Psoas muscle (tissue), 7 donors: ENCODE measurements at regions not wholly inside any gene's neighbourhood (a gene's known extent, or its start where the extent isn't known, plus 50 kb on each side); places are given as distances from the start of the nearest gene placed in this dataset.
"Not testable (repeated sequence)": the region's sequence is repeated elsewhere in the genome, so short reads cannot be mapped to it uniquely, and the experiment has no call there.

ENCODE experiments used
- ATAC-seq, 4 donors: fragments of 200-7000 bp; cut with Tn5 transposase; one replicate each; pipeline ENCODE4 v1.9.1; 2020; ENCODE audit warnings: moderate library complexity in 3 of 4, mild to moderate bottlenecking in 2 of 4
- DNase-seq, 2 donors: peaks; one replicate each; pipeline ENCODE4 v3.0.0-alpha.2; 2020
- H3K27ac ChIP-seq: fragments of 200-600 bp; one replicate; pipeline ENCODE4 v1.8.0; 2022
- H3K27me3 ChIP-seq, 3 donors: fragments of 200-600 bp in 1 of 3; one replicate each; pipeline versions ENCODE4 v1.6.1 to v1.8.0; 2013 to 2022; ENCODE audit warnings: low read length in 2 of 3, mild to moderate bottlenecking in 2 of 3, moderate library complexity in 1 of 3; ENCODE audit not compliant: insufficient read depth in 3 of 3
- H3K36me3 ChIP-seq, 2 donors: fragments of 200-600 bp in 1 of 2; one replicate each; pipeline versions ENCODE4 v1.6.1 to v1.8.0; 2013 to 2022; ENCODE audit warnings: low read depth in 1 of 2, mild to moderate bottlenecking in 1 of 2, moderate library complexity in 1 of 2; ENCODE audit not compliant: insufficient read depth in 1 of 2
- H3K4me1 ChIP-seq: fragments of 200-600 bp; one replicate; pipeline ENCODE4 v1.8.0; 2022
- H3K4me3 ChIP-seq: fragments of 200-600 bp; one replicate; pipeline ENCODE4 v1.8.0; 2022; ENCODE audit warnings: mild to moderate bottlenecking
- H3K9me3 ChIP-seq: fragments of 200-600 bp; one replicate; pipeline ENCODE4 v1.8.0; 2022
- WGBS, 3 donors: extraction: QIAGEN DNeasy Blood & Tissue Kit; methylation state at CpG; one replicate each; pipeline versions ENCODE4 v1.1.6 to v1.1.7; 2013; 5-methylcytosine and 5-hydroxymethylcytosine counted together
- intact Hi-C, 2 donors: fragments of 100-400 bp; cut with DNase I; formaldehyde crosslinking; loops; one replicate each; pipeline versions ENCODE4 v1.11.0 to v1.14.2; 2022
- TF ChIP-seq, protein P1 (sequence below): fragments of 200-600 bp; IDR thresholded peaks from one replicate; pipeline ENCODE4 v1.8.0; 2022; ENCODE audit warnings: antibody characterized with exemption
- donor health status: healthy with polysubstance abuse.
- donor health status: DM: no; HTN: no; CAD: no; lungs with moderate emphysema.
- donor health status: Bipolar disorder and iron deficiency.
- donor health status: healthy.
- donor health status: DM: yes; HTN: yes; CAD: no.
- donor health status: DM: no; HTN: no; CAD: no.
- donor health status: DM: yes; HTN: yes; CAD: no.

DNA sequence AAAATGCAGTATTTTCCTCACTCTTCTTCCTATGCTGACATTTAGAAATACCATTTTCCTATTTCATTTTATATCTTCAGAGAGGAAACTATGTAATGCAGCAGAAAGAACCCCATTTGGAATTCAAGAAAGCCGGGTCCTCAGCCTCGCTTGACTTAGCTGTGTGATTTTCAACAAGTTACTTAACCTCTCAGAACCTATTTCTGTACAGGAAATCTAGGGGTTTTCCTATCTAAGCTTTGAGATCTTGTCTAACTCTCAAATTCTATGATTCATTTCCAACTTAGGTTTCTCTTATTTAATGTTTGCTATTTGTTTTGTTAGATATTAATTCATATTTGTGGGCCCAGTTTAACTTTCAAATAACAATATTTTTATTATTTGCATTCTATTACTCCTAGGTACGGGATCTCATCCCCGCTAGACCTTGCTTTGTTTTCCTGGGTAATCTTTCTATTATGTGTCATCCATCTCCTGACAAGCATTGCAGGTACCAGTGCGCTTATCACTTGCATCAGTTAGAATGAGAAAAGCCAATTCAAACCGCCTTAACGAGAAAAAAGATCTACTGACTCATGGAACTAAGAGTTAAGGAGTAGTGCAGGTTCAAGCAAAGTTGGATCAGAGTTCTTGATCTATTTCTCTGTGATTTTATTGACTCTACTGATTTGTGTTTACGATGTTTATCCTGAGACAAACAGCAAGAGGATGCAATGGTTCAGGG, 70.6 kb upstream of the BHLHE40 start:
- intact Hi-C loops = no loop called here
- no peaks in the 10 kb centered on the region for H3K9me3 ChIP-seq
- no peak overlapping the region for H3K4me3 ChIP-seq
- DNase-seq (no peak), ATAC-seq (no peak)
- 86 to 96% (median 91%) methylated on average over 8 of the region's 8 CpGs for WGBS, 3 donors
- H3K27ac ChIP-seq = no peak overlapping the region
- TF ChIP-seq, protein P1, sequence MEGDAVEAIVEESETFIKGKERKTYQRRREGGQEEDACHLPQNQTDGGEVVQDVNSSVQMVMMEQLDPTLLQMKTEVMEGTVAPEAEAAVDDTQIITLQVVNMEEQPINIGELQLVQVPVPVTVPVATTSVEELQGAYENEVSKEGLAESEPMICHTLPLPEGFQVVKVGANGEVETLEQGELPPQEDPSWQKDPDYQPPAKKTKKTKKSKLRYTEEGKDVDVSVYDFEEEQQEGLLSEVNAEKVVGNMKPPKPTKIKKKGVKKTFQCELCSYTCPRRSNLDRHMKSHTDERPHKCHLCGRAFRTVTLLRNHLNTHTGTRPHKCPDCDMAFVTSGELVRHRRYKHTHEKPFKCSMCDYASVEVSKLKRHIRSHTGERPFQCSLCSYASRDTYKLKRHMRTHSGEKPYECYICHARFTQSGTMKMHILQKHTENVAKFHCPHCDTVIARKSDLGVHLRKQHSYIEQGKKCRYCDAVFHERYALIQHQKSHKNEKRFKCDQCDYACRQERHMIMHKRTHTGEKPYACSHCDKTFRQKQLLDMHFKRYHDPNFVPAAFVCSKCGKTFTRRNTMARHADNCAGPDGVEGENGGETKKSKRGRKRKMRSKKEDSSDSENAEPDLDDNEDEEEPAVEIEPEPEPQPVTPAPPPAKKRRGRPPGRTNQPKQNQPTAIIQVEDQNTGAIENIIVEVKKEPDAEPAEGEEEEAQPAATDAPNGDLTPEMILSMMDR = no peak
- H3K4me1 ChIP-seq = no peaks in the 10 kb centered on the region
- no peaks in the 10 kb centered on the region for H3K27me3 ChIP-seq
- H3K36me3 ChIP-seq = no peaks in the 10 kb centered on the region

DNA sequence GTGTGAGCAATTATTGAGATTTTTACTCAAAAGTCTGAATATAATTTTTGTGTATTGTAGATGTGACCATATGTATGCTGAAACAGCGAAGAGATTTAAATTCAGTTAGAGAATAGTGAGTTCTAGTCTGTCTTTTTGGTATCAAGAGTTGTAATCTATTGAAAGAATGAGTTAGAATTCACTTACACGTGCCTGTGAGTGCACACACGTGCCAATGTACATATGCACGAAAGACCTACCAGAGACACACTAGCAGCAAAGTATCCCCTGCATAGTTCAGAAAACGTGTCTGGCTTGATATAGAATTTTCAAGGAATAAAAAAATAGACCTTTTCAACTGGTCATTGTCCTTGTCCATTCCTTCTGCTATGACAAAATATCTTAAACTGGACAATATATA, 64.8 kb upstream of the BHLHE40 start:
- Histone ChIP-seq H3K9me3 (no peaks in the 10 kb centered on the region), H3K36me3 (no peaks in the 10 kb centered on the region), H3K4me1 (no peaks in the 10 kb centered on the region), H3K27me3 (no peaks in the 10 kb centered on the region), H3K4me3 (no peak overlapping the region), H3K27ac (no peak overlapping the region)
- ATAC-seq (no peak), DNase-seq (no peak)
- intact Hi-C loops = no loop called here
- WGBS, 3 donors = 90 to 93% (median 91%) methylated on average over 5 of the region's 5 CpGs
- TF ChIP-seq, protein P1 = no peak

DNA sequence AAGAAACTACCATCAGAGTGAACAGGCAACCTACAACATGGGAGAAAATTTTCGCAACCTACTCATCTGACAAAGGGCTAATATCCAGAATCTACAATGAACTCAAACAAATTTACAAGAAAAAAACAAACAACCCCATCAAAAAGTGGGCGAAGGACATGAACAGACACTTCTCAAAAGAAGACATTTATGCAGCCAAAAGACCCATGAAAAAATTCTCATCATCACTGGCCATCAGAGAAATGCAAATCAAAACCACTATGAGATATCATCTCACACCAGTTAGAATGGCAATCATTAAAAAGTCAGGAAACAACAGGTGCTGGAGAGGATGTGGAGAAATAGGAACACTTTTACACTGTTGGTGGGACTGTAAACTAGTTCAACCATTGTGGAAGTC, 57.6 kb upstream of the BHLHE40 start:
- H3K4me1 ChIP-seq, H3K36me3 ChIP-seq, H3K27ac ChIP-seq, intact Hi-C loops, DNase-seq, H3K9me3 ChIP-seq, H3K4me3 ChIP-seq, ATAC-seq, H3K27me3 ChIP-seq: not testable (repeated sequence)
- 100% methylated on average over 1 of the region's 2 CpGs for WGBS, 3 donors

DNA sequence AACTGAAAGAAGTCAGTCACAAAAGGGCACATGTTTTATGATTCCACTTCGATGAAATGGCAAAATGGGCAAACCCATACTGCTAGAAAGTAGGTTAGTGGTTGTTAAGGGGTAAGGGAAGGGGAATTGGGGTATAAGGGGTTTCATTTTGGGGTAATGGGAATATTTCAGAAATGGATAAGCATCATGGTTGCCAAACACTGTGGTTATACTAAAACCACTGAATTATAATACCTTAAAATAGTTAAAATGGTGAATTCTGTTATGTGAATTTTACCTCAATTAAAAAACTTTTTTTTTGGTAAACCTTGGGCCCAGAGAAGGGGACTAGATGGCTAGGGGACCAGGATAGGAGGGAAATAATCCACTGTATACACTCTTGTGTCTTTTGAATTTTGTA, 52.3 kb upstream of the BHLHE40 start:
- DNase-seq = no peak
- H3K27me3 ChIP-seq = no peaks in the 10 kb centered on the region
- H3K36me3 ChIP-seq = no peaks in the 10 kb centered on the region
- no peaks in the 10 kb centered on the region for H3K9me3 ChIP-seq
- no peak overlapping the region for H3K27ac ChIP-seq
- no peaks in the 10 kb centered on the region for H3K4me1 ChIP-seq
- WGBS, 3 donors = 94 to 100% (median 97%) methylated on average over 1 of the region's 1 CpG
- no peak overlapping the region for H3K4me3 ChIP-seq
- TF ChIP-seq, protein P1 = no peak
- intact Hi-C loops = no loop called here
- no peak for ATAC-seq

DNA sequence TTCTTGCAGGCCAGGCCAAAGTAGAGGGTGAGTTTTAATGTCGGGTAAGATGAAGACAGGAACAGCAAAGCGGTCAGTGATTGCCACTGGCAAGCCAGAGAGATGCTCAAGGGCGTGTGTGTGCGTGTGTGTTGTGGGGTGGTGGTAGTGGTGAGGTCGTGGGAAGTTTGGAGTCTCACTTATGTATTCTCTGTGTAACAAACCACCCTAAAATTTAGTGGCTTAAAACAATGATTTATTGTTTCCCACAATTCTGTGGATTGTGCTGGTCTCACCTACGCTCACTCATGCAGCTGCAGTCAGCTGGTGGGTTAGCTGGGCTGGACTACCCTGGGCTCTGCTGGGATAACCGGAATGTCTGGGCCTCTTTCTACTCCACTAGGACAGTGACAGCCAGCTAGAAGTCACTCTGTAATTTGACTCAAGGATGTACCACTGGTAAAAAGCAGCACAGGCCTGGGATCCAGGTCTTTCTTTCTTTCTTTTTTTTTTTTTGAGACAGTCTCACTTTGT, 50.9 kb upstream of the BHLHE40 start:
- TF ChIP-seq, protein P1 = no peak
- Histone ChIP-seq H3K27ac (no peak overlapping the region), H3K4me1 (no peaks in the 10 kb centered on the region), H3K9me3 (no peaks in the 10 kb centered on the region), H3K36me3 (no peaks in the 10 kb centered on the region), H3K27me3 (no peaks in the 10 kb centered on the region), H3K4me3 (no peak overlapping the region)
- 74 to 82% (median 74%) methylated on average over 7 of the region's 7 CpGs for WGBS, 3 donors
- no peak for DNase-seq
- ATAC-seq = peak in 2 of 4 donors; percentile 55 to 58
- intact Hi-C loops = no loop called here
